Glomerular visceral epithelial cell (primary cell): ENCODE measurements at regions not wholly inside any gene's neighbourhood (a gene's known extent, or its start where the extent isn't known, plus 50 kb on each side); places are given as distances from the start of the nearest gene placed in this dataset.
"Not testable (repeated sequence)": the region's sequence is repeated elsewhere in the genome, so short reads cannot be mapped to it uniquely, and the experiment has no call there.

ENCODE experiments used
- DNase-seq: peaks from one replicate; pipeline ENCODE4 v3.0.0-alpha.2; 2016; ENCODE audit errors: extremely low spot score

DNA sequence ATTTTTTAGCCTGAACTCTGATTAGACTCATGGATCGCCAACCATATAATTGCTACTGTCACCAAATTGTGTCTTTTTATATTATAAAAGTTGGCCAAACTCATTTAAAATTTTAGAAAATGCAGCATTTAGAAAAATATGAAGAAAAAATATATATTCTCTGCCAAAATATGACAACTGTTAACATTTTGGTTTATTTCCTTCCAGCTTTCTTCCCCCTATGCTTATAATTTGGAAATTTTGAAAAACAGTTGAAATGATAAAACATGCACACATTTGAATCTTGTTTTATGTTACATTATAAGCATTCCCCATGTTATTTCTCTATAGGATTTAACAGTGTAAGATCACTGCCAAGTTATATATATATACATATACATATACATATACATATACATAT, 1112.8 kb downstream of the TUSC7 start:
- DNase-seq = no peak

DNA sequence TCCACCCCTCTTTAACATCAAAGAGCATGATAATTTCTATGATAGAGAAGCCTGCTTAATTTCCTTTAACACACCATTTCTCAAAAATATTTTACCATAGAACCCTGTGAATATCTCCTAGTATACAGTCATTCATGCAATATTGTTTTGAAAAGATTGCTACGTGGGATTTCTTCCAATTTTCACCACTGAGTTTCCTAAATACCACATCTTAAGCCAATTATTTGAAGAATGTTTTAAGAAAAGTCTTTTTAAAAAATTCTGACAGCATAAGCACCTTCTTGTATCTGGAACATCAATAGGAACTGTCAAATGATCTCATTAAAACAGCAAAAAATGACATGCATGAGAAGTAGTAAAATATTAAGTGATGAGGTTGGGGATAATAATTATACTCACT, 1126.7 kb downstream of the TUSC7 start:
- DNase-seq = no peak

DNA sequence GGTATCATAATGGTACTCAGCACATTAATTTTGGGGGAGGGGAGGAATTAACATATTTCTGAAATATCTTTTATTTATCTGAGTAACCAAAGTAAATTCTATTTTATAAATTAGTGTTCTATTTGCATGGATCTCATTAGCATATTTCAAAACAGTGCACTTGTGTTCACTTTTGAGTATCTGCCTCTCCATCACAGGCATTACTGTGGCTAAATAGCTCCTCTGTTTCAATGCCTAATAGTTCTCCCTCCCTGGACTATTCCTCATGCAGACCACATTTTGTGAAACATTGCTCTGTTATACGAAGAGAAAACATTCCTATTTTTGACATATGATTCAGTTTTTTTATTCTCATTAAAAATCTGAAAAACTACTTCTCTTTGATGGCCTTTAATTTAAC, 1127.8 kb downstream of the TUSC7 start:
- DNase-seq = no peak

DNA sequence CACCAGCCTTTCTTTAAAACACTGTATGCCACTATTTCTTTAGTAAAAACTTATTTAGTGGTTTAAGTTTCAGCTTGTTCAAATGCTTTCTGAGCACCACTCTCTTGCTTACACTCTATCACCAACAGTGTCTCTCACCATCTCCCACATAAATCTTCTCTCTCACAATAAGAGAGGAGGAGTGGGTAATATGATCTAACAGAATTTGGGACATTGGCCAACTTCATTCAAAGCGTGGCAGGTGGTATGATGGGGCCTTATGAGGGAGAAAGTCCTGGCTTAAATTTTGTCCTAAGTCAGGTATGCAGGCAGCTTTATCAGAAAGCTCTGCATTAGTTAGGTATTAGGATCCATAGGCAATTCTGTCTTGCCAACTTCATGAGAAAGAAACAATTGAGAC, 1132.5 kb downstream of the TUSC7 start:
- DNase-seq = no peak

DNA sequence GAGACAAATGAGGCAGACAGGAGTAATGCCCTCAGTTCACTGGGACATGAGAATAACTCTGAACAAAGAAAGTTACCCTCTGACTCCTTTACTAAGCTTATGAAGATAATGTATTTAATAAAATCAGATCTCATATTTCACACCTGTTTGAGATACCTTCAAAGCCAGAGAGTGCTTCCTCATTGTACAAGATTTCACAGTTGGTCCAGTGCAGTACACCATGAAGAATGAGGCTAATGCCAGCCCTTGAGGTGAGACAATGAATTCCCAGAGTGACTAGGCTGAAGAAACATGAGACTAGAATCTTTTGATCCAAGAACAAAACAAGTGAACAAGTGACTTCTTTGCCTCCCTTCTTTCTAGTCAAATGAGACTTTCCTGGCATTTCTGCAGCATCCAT, 1133.8 kb downstream of the TUSC7 start:
- DNase-seq = no peak

DNA sequence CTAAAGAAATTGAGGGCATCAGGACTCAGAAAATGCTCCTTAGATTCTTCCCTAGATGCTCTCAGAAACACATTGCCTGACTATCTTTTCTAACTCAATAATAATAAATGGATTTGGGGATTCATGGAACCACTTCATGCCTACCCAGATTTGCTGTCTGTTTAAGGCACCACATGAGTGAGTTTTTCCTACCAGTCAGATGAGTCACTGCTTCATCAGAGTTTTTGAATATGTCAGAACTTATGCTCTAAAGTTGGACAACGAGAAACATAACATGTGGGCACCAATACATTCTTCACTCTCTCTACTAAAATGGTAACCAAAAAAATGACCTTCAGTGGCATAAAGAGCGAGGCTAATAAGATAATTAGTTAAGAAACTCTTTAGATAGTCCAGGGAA, 1135.1 kb downstream of the TUSC7 start:
- DNase-seq = peak; percentile 2

DNA sequence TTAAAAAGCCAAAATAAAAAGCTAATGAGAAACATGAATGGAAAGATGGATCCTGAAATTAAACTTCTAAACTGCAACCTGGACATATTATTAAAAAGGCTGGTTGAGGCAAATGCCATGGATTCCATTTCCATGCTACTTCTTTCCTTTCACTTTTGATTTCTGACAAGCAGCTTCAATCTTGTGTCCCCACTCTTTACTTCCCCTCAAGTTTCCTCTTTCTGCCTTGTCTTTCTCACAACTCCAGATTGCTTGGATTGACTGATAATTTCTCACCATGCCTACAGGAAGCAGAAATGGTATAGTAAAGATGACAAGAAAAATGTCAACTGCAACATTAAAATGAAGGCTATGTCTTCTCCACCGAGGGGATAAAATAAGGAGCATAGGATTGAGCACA, 1136.7 kb downstream of the TUSC7 start:
- DNase-seq = no peak

DNA sequence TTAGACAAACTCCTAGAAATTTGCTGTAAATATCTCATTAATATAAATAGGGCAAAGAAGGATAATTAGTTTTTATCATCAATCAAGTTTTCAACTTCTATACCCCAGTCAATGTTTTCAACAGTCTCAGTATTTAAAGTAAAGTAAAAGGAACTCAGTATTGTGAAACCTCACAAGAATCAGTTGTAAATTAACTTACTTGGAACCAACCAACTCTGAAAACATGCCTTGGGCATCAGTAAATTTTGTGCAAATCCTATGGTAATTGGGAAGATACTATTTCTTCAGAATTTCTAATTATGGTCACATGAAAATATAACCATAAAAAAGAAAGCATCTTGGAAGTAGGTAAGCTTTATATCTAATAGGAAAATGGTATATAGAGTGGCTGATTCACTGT, 1139.0 kb downstream of the TUSC7 start:
- no peak for DNase-seq

DNA sequence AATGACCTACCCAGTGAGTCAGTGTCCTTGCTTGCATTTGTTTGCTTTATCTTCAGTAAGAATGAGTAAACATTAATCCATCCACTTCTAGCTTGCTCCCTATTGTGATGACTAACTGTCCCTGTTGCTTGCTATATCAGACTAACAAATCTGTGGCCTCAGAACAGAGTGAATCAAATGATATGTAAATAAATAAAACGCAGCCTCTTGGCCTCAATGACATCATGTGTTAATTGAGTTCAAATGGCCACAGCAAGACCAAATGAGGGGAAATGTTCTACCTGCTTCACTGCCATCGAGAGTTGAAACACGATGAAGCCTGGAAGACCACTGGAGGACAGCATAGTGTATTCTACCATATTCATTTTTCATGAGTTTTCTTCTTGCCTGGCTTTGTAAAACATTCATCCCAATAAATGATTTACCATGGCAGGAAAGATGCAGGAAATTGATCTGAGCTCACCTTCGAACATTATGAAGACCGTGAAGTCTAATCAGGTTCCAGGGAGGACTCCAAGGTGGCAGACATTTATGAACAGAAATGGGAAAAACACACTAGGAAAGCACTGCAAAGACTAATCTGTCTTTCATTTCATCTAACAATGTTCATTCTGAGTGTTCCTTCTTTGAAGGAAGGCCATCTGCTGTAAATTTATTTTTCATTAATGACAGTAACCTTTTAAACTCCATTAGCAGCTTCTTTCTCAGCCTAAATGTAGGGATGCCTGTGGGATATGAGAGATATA, 1144.5 kb downstream of the TUSC7 start:
- no peak for DNase-seq

DNA sequence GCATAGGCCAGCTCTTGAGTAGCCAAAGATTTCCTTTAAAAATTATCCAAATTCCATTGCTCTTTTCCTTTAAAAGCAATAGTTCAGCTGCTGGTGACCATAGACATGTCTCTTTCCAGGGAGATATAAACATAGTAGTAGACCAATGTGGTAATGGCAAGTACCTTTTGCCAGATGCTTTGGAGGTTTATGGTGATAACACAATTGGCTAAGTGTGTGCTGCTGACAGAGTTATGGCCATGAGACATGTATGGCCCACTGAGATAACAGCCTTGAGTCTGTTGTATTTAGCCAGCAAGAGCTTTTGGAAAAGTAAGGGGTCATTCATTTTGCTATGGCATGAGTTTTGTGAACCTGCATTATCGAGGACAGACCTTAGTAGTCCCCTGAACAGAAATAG, 1146.8 kb downstream of the TUSC7 start:
- no peak for DNase-seq

DNA sequence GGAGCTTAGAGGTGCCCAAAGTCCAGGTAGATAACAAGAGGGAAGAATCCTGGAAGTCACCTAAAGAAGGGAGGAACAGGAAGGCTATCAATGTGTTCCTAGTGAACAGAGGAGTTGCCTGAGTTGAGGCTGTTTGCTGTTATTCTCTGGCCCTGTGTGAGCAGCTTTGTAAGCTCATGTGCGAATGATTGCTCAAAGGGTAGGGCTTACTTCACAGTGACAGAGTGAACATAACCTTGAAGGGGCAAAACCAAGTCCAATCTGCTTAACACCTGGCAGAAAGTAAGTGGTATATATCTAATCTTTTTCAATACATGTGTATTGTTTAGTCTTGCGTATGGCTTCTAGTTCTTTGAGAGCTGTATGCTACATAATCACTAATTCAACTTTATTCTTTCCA, 1153.6 kb downstream of the TUSC7 start:
- DNase-seq = no peak

DNA sequence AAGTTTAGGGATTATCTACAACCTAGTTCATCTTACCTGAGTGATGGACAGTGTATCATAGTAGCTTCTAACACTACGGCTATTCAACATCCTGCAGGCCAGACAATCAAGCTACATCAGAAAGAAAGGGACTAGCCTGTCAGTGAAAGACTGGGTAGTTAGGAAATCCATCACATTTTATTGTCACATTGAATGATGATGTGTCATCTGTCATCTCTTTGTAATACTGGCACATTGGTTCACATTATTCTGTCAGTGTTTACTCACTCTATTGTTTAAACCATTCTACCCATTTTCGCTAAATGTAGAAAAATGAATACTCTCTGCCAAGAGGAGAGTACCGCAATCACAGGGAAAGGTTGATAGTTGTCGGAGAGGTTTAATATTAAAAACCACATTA, 1155.8 kb downstream of the TUSC7 start:
- DNase-seq = no peak

DNA sequence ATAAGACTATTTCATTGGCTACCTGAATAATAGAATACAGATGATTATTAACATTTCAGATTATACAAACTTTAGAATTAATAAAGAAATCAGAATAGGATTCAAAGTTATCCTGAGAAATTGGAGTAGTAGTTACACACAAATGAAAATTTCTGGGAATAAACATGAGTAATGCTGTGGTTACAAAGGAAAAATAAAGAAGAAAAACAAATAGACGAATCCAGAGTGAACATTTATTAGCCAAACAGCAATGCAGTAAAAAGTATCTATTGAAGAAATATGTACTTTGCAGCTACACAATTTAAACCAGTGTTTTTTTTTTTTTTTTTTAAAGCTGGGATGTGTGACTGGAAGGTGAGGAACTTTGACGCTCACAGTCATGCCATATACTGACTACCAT, 1159.2 kb downstream of the TUSC7 start:
- DNase-seq = no peak

DNA sequence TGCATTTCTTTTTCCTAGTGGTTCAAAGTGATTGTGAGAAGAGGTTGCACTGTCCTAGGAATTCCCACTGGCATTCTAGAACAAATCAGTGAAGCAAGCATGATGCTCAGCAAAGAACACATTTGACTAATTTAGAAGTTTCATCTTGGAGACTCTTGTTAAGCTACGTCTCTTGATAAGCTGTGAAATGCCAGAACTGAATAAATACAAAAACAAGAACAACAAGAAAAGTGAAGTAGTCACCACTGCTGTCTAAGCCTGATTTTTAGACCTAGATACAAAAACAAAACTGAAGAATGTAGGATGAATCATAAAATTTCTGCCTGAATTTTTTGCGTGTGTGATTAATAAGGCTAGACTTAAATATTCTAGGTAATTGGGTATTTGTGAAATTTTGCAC, 1162.4 kb downstream of the TUSC7 start:
- no peak for DNase-seq

DNA sequence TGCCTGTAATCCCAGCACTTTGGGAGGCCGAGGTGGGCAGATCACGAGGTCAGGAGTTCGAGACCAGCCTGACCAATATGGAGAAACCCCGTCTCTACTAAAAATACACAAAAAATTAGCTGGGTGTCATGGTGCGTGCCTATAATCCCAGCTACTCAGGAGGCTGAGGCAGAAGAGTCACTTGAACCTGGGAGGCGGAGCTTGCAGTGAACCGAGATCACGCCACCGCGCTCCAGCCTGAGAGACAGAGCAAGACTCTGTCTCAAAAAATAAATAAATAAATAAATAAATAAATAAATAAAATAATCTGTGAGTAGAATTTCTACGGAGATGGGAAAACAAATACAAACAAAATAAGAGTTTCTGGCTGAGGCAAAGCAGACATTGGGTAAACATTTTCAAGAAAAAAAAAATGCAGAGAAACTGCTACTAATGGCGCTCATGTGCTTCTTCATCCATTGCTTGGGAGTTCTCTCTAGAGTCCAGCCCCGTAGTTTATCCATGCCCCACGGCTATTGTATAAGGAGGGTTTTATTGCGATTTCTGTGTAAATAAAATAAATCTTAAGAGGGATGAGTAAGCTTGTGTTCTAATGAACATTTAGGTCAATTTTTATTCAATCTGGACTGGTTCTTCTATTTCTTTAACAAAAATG, 1161.9 kb downstream of the IGSF11 start:
- DNase-seq = not testable (repeated sequence)

DNA sequence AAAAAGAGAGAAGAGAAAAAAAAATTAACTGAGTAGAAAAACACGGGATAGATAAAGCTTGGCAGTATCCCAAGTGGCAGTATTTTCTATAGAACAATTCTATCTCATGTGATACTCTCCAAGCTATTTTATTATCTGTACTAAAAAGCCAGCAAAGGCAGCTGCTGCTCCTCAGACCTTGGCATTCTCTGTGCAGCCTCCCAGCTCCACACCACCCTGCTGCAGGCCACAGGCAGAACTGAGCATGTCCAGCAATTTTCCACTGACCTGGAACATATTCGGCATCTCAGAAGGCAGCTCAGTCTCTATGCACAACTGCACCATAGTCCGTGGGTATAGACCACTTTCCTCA, 1161.4 kb downstream of the IGSF11 start:
- DNase-seq = no peak

DNA sequence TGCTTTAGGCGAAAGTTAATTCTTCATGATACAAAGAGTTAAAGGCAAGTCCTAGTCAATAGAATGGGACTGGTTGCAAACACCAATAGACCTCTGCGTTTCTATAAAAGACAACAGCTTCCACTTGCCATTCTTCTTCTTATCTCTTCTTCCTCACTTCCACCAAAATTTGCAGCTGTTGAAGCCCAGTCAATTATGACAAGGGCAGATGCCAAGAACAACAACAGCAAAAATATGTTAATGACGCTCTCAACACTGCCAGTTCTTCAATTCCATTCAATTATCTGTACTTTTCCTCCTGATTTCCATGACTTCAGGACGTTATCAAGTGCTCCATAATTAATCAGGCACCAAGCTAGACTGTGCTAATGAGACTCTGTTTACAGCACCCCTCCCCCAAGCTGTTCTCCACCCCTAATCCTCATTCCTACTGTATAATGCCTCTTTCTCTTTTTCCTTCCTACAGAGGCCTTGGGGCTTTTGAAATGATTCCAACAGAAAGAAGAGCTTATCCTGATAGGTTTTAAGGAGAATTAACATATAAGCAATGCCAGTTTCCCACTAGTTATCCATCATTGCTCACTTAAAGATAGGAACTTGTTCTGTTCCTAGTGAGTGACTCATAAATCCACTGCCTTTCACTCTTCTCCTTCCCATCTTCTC, 1160.5 kb downstream of the IGSF11 start:
- no peak for DNase-seq

DNA sequence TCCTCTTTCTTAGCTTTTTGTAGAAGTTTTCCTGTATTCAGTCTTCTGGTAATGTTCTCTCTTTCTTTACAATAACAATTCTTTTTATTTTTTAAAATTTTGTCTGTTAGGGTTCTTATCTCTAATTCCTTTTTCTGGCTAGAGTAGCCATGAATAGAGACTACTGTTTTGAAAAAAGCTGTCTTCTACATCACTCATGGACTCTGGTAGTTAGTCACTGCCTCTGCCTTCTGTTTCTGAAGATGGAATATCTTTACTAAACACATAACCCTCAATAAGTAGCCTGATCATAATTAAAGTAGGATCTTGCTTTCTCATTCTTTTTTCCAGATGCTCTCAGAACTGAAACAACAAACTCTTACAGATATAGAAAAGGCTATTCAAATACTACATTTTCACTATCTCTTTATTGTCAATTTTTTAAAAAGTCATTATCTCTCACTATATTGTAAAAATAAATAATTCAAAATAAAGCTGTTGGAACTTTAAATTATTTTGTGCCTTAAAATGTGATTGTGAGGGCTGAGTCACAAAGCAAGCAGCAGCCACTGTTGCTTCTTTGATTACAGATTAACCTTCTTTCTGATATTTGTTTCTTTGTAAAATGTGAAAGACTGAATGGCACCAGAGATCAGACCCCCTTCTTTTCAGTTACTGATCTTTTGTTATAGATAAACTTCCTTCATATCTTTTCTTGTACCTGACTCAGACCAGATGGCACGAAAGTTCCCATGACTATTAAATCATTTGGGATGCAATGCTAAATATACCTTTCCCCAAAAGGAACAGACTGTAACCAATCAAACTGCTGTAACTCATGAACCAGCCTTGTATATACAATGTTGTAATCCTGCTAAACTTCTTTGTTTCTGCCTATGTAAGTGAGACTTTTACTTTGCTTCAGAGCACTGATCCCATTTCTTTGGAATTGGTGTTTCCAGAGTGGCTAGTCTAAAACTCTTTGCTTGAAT, 1159.5 kb downstream of the IGSF11 start:
- no peak for DNase-seq

DNA sequence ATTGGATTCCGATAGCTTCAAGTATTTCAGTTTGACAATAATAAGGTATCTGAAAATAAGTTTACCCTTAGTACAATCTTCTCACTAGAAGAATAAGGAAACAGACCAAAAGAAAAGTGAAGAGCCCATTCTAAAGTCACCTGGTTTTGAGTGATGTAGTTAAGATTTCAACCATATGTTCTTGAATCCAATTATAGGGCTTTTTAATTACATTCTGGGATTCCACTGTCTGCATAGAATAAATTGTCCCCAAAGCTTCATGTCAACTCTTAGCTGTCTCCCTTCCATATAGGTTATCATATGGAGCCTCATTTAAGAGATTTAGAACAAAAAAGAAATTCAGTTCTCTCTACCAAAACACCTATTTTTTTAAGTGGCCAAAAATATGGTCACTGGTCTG, 1158.8 kb downstream of the IGSF11 start:
- DNase-seq = no peak

DNA sequence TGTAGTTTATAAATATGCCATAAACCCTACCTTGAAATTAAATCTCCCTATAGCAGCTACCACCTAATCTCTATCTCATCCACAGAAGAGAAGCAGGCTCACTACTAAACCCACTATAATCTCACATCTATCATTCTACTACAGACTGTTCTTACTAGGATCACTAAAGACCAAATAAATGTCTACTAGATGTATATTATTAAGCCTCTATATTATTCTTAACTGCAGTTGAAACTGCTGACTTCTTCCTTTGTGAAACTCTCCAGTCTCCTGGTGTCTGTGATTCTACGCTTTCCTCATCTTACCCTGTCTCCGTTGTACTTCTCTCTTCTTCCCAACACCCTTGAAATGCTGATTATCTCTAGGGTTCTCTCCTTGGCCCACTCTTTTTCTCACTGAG, 1154.0 kb downstream of the IGSF11 start:
- DNase-seq = no peak

DNA sequence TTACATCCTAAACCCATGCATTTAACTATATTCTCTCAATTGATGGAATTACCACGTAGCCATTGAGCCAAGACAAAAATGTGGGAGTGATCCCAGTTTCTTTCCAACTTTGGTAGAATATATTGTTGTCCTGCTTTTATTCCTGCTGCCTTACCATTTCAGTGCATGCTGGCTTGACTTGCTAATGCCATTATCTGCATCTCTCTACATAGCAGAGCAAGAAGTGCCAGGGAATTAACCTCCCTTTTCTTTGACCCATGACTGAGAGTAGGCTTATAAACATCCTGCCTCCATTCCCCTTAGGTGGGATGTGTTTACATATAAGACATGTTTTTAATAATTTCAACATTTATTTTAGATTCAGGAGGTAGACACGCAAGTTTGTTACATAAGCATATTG, 1153.4 kb downstream of the IGSF11 start:
- no peak for DNase-seq

DNA sequence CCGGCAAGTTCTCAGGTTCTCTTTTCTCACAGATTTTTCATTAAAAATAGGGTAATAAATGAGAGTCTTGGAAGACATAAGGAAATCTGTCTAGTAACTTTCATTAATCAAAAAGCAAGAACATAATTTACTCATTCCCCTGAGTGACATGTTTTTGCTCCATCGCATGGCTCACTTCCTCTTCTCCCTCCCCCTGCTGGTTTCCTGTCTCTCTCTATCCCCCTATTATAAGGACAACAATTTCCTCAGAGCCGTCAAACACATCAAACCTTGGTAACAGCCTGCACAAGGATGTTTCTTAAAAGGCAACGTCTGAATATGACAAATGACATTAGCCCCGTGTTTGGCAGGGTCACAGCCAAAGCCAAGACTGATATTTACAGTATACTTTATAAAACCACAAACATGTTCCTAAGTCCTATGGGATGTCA, 1149.6 kb downstream of the IGSF11 start:
- no peak for DNase-seq
